Prostate gland (tissue), 2 donors: ENCODE measurements at regions not wholly inside any gene's neighbourhood (a gene's known extent, or its start where the extent isn't known, plus 50 kb on each side); places are given as distances from the start of the nearest gene placed in this dataset.

Experiments
- DNase-seq: peaks from one replicate; pipeline ENCODE4 v3.0.0-alpha.2; 2019; ENCODE audit warnings: low spot score
- H3K27ac ChIP-seq, 2 donors: fragments of 200-600 bp; sonication (generic); 2 replicates each; pipeline ENCODE4 v1.5.1; 2017 to 2019
- H3K27me3 ChIP-seq: fragments of 200-600 bp; sonication (generic); replicated peaks from 2 replicates; pipeline ENCODE4 v1.5.1; 2019; ENCODE audit not compliant: insufficient read depth
- H3K36me3 ChIP-seq, 2 donors: fragments of 200-600 bp; sonication (generic); 1 replicate in 1 of 2; 2 replicates in 1 of 2; pipeline versions ENCODE4 v1.5.1 to v1.8.1; 2017 to 2019
- H3K4me1 ChIP-seq: fragments of 200-600 bp; sonication (generic); replicated peaks from 2 replicates; pipeline ENCODE4 v1.5.1; 2019
- H3K4me3 ChIP-seq, 2 donors: fragments of 200-600 bp; sonication (generic); 2 replicates each; pipeline ENCODE4 v1.5.1; 2017 to 2019
- H3K9me3 ChIP-seq: fragments of 200-600 bp; sonication (generic); 2 replicates; pipeline ENCODE4 v1.5.1; 2017
- POLR2A ChIP-seq: fragments of 450-650 bp; IDR thresholded peaks from one replicate; pipeline ENCODE4 v1.6.1; 2016; ENCODE audit warnings: antibody characterized with exemption, mild to moderate bottlenecking
- POLR2AphosphoS5 ChIP-seq: sonication (generic); formaldehyde crosslinking; IDR thresholded peaks from one replicate; pipeline ENCODE4 v1.6.1; 2017; ENCODE audit warnings: antibody characterized with exemption
- WGBS: methylation state at CpG from one replicate; pipeline ENCODE4 v1.1.5; 2018; 5-methylcytosine and 5-hydroxymethylcytosine counted together
- intact Hi-C: fragments of 100-400 bp; cut with DNase I; formaldehyde crosslinking; loops from one replicate; pipeline ENCODE4 v1.14.2; 2022
- TF ChIP-seq, protein P1 (sequence below), 4 experiments: fragments of 200-600 bp in 2 of 4; fragments of 450-650 bp in 2 of 4; sonication (generic) in 2 of 4; IDR thresholded peaks; 1 replicate in 3 of 4; 2 replicates in 1 of 4; pipeline ENCODE4 v1.5.1; 2016 to 2019; ENCODE audit warnings: antibody characterized with exemption in 4 of 4, mild to moderate bottlenecking in 2 of 4, moderate library complexity in 2 of 4

DNA sequence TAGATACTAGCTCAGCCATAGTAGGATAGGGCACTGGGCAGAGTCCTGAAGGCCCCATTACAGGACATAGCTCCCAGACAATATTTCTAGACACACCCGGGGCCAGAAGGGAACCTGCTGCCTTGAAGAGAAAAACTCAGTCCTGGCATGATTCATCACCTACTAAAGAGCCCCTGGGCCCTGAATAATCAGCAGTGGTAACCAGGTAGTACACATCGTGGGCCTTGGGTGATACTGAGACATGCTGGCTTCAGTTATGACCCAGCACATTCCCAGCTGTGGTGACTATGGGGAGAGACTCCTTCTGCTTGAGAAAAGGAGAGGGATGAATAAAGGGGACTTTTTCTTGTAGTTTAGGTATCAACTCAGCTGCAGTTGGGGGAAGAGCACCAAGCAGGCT is 104.3 kb upstream of the STK26 start:
- TF ChIP-seq POLR2AphosphoS5 (no peak), POLR2A (no peak)
- TF ChIP-seq, protein P1, sequence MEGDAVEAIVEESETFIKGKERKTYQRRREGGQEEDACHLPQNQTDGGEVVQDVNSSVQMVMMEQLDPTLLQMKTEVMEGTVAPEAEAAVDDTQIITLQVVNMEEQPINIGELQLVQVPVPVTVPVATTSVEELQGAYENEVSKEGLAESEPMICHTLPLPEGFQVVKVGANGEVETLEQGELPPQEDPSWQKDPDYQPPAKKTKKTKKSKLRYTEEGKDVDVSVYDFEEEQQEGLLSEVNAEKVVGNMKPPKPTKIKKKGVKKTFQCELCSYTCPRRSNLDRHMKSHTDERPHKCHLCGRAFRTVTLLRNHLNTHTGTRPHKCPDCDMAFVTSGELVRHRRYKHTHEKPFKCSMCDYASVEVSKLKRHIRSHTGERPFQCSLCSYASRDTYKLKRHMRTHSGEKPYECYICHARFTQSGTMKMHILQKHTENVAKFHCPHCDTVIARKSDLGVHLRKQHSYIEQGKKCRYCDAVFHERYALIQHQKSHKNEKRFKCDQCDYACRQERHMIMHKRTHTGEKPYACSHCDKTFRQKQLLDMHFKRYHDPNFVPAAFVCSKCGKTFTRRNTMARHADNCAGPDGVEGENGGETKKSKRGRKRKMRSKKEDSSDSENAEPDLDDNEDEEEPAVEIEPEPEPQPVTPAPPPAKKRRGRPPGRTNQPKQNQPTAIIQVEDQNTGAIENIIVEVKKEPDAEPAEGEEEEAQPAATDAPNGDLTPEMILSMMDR (IDR thresholded peaks at IDR 0.05), result no peak
- Histone ChIP-seq H3K27me3 (no peaks in the 10 kb centered on the region), H3K9me3 (no peaks in the 10 kb centered on the region), H3K4me3 (no peak overlapping the region), H3K36me3 (no peaks in the 10 kb centered on the region), H3K27ac (no peak overlapping the region), H3K4me1 (no peaks in the 10 kb centered on the region)
- WGBS, result 86% methylated on average over 2 of the region's 2 CpGs
- intact Hi-C loops, result no loop called here
- no peak for DNase-seq

DNA sequence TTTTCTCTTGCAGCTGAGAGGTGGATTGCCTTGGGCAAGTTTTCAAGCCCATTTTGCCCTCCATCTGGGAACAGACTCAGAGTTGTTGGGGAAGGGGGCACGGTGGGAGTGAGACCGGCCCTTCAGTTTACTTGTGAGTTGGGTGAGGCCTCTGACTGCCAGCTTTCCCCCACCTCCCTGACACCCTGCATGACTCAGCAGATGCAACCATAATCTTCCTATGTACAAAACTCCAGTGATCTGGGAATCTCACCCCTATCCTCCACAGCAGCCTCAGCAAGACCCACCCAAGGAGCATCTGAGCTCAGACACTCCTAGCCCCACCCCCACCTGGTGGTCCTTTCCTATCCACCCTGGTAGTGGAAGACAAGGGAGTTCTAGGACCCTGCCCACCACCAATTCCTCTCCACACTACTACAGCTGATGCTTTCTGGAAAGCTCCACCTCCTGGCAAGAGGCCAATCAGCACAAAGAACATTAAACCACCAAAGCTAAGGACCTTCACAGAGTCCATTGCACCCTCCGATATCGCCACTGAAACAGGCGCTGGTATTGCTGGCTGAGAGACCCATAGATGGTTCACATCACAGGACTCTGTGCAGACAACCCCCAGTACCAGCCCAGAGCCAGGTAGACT is 99.4 kb upstream of the STK26 start:
- intact Hi-C loops, result no loop called here
- H3K4me3 ChIP-seq, result no peak overlapping the region
- no peaks in the 10 kb centered on the region for H3K9me3 ChIP-seq

DNA sequence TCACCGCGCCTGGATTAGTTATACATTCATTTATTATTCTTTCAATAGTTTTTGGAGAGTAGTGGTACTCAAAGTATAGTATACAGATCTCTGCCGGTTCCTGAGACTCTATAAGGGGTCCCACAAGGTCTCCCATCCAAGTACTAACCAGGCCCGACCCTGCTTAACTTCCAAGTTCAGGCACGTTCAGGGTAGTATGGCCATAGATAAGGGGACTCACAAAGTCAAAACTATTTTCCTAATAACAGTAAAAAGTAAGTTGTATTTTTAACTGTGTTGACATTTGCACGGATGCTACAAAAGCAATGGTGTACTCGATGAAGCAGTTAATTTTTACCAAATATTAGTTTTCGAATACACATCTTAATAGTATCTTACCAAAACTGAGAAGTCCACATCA is 84.4 kb upstream of the STK26 start:
- Histone ChIP-seq H3K36me3 (no peaks in the 10 kb centered on the region), H3K4me3 (no peak overlapping the region), H3K9me3 (no peaks in the 10 kb centered on the region), H3K27me3 (no peaks in the 10 kb centered on the region), H3K4me1 (no peaks in the 10 kb centered on the region), H3K27ac (no peak overlapping the region)
- no peak for TF ChIP-seq POLR2AphosphoS5
- TF ChIP-seq POLR2A, result no peak
- TF ChIP-seq, protein P1 (IDR thresholded peaks at IDR 0.05), result no peak
- 68% methylated on average over 8 of the region's 8 CpGs for WGBS
- DNase-seq, result no peak
- intact Hi-C loops, result no loop called here

More for the DNA sequence above, 99.4 kb upstream of the STK26 start:
- H3K27ac ChIP-seq, result no peak overlapping the region
- TF ChIP-seq POLR2A (no peak), POLR2AphosphoS5 (no peak)
- TF ChIP-seq, protein P1 (IDR thresholded peaks at IDR 0.05), result no peak
- no peaks in the 10 kb centered on the region for H3K27me3 ChIP-seq
- H3K36me3 ChIP-seq, result no peaks in the 10 kb centered on the region
- WGBS, result 84% methylated on average over 5 of the region's 5 CpGs
- H3K4me1 ChIP-seq, result no peaks in the 10 kb centered on the region
- no peak for DNase-seq

DNA sequence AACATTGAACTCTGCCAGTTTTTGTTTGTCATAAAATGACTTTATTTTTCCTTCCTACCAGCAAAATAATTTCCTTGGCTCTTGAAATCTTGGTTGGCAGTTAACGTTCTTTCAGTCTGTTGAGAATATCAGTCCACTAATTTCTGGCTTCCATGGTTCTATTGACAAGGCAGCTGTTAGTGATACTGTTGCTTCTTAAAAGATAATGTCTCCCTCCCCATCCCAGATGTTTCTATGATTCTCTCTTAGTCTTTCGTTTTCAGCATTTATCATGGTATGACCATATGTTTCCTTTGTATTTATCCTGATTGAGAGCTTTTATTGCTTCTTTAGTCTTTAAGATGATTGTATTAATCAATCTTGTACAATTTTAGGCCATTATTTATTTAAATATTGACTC is 81.1 kb upstream of the STK26 start:
- no peaks in the 10 kb centered on the region for H3K27me3 ChIP-seq
- no peak for TF ChIP-seq POLR2AphosphoS5
- no peak for TF ChIP-seq POLR2A
- H3K9me3 ChIP-seq, result no peaks in the 10 kb centered on the region
- intact Hi-C loops, result no loop called here
- no peak for DNase-seq
- H3K4me1 ChIP-seq, result no peaks in the 10 kb centered on the region
- no peaks in the 10 kb centered on the region for H3K36me3 ChIP-seq
- no peak overlapping the region for H3K4me3 ChIP-seq
- H3K27ac ChIP-seq, result no peak overlapping the region
- 61% methylated on average over 2 of the region's 2 CpGs for WGBS

DNA sequence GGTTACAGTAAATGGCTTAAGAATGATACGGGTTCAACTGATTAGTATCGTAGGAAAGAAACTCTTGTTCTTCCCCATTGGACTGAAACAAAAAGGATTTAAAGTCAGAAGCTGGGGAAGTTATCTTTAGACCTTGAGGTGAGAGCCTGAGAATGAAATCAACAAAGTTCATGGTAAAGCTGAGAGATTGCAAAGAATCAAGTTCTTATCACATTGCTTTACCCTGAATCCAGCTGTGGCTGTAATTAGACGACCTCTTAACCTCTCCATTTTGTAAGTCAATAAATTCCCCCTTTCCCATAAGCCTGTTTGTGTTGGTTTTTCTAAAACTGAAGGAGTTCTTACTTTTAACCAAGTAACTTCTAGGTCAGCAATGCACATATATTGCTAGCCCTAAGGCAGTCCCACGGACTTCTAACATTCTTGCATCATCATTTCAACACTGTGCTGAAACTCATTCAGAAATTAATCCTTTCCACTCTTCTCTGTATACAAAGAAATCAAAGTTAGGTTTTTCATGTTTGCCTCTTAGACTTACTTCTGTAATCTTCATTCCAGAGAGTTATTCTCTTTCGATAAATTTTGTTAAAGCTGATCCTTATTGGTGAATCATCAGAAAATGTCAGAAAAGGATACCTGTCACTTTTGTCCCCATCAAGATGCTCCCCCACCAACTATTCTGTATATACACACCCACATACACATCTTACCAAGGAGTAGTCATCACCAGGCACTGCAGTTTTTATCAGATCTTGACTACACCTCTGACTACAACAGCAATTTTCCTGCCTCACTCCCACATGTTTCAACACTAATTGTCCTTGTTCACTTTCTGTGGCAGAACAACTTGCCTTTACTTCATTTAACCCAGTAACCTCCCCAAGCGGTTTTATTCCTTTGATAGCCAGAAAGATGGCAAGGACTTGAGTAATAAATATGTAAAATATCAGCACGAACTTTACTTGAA is 77.9 kb upstream of the STK26 start:
- no peak overlapping the region for H3K4me3 ChIP-seq
- TF ChIP-seq POLR2A, result no peak
- no peak for TF ChIP-seq POLR2AphosphoS5
- H3K36me3 ChIP-seq, result no peaks in the 10 kb centered on the region
- no peaks in the 10 kb centered on the region for H3K27me3 ChIP-seq
- 72% methylated on average over 7 of the region's 7 CpGs for WGBS
- no peak overlapping the region for H3K27ac ChIP-seq
- no peaks in the 10 kb centered on the region for H3K9me3 ChIP-seq
- no peak for DNase-seq
- H3K4me1 ChIP-seq, result no peaks in the 10 kb centered on the region
- intact Hi-C loops, result no loop called here
